ENCODE measurements at regions not wholly inside any gene's neighbourhood (a gene's known extent, or its start where the extent isn't known, plus 50 kb on each side); places are given as distances from the start of the nearest gene placed in this dataset.
"Not testable (repeated sequence)": the region's sequence is repeated elsewhere in the genome, so short reads cannot be mapped to it uniquely, and the experiment has no call there.

DNA sequence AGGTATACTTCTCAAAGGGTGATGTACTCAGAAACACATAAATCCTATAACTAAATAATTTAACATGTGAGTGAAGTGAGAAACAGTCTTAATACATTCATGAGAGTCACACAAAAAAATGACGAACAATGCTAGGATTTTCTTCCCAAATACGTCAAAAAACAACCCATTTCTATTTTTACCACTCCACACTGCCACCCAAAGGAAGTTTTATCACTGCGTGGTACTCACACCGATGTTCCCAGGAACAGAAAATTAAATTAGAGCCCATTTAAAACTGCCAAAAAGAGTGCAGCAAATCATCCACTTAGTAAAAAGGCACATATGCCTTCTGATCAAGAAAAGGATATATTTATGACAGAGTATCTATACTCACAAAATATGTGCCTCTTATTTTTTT is 710.9 kb upstream of the FAT3 start:
- Histone ChIP-seq H3K36me3 (ENCODE audit: insufficient read depth) (no peaks in the 10 kb centered on the region), H3K27ac (no peak overlapping the region), H3K4me1 (ENCODE audit: low read depth, poor library complexity, severe bottlenecking) (no peaks in the 10 kb centered on the region), H4K20me1 (ENCODE audit: insufficient read depth) (no peaks in the 10 kb centered on the region), H3K4me3 (IDR thresholded peaks at IDR 0.05; ENCODE audit: insufficient read depth, low read depth, low read length) (no peak overlapping the region), H3K4me2 (no peak overlapping the region), H2AFZ (ENCODE audit: low read depth) (no peak overlapping the region), H3K79me2 (ENCODE audit: insufficient read depth, low read depth) (no peaks in the 10 kb centered on the region), H3K9ac (no peak overlapping the region), H3K27me3 (ENCODE audit: insufficient read depth, low read depth) (no peaks in the 10 kb centered on the region)
- no peak for TF ChIP-seq CTCF (conservative IDR thresholded peaks at IDR 0.05; ENCODE audit: low read depth, low read length)

DNA sequence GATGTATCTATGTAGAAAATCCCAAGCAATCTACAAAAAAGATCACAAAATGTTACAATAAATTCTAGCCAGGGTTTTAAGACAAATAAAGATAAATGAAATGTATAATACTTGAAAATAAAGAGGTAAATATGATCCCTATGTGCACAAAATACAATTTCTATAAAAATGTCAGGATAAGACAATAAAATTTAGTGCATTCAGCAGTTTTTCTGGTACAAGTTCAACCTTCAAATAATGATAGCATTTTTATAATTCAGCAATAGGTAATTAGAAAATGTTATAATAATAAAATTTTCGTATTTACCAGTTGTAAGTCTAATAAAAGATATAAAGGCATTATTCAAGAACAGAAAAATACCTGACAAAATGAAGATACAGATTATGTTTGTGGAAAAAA is 726.8 kb upstream of the FAT3 start:
- Histone ChIP-seq H3K4me2 (no peak overlapping the region), H3K36me3 (ENCODE audit: insufficient read depth) (no peaks in the 10 kb centered on the region), H4K20me1 (ENCODE audit: insufficient read depth) (no peaks in the 10 kb centered on the region), H3K4me3 (IDR thresholded peaks at IDR 0.05; ENCODE audit: insufficient read depth, low read depth, low read length) (no peak overlapping the region), H3K27ac (no peak overlapping the region), H2AFZ (ENCODE audit: low read depth) (no peak overlapping the region), H3K79me2 (ENCODE audit: insufficient read depth, low read depth) (no peaks in the 10 kb centered on the region), H3K9ac (no peak overlapping the region), H3K4me1 (ENCODE audit: low read depth, poor library complexity, severe bottlenecking) (no peaks in the 10 kb centered on the region), H3K27me3 (ENCODE audit: insufficient read depth, low read depth) (no peaks in the 10 kb centered on the region)
- no peak for TF ChIP-seq CTCF (conservative IDR thresholded peaks at IDR 0.05; ENCODE audit: low read depth, low read length)

- no peak overlapping the region for H3K4me3 ChIP-seq (IDR thresholded peaks at IDR 0.05; ENCODE audit: insufficient read depth, low read depth, low read length)
- TF ChIP-seq CTCF (conservative IDR thresholded peaks at IDR 0.05; ENCODE audit: low read depth, low read length): no peak
- no peaks in the 10 kb centered on the region for H4K20me1 ChIP-seq (ENCODE audit: insufficient read depth)
- no peaks in the 10 kb centered on the region for H3K36me3 ChIP-seq (ENCODE audit: insufficient read depth)
- no peaks in the 10 kb centered on the region for H3K27me3 ChIP-seq (ENCODE audit: insufficient read depth, low read depth)
- H3K4me2 ChIP-seq: no peak overlapping the region
- H3K4me1 ChIP-seq (ENCODE audit: low read depth, poor library complexity, severe bottlenecking): no peaks in the 10 kb centered on the region
- no peak overlapping the region for H3K27ac ChIP-seq
- H3K79me2 ChIP-seq (ENCODE audit: insufficient read depth, low read depth): no peaks in the 10 kb centered on the region
- no peak overlapping the region for H2AFZ ChIP-seq (ENCODE audit: low read depth)
- H3K9ac ChIP-seq: no peak overlapping the region
These were observed 728.8 kb upstream of the FAT3 start for GRCh38 chr11:91495837-91496236.

GRCh38 chr11:91489989-91490388 is 734.6 kb upstream of the FAT3 start:
- no peak for TF ChIP-seq CTCF (conservative IDR thresholded peaks at IDR 0.05; ENCODE audit: low read depth, low read length)
- Histone ChIP-seq H3K4me1 (ENCODE audit: low read depth, poor library complexity, severe bottlenecking) (no peaks in the 10 kb centered on the region), H3K27ac (no peak overlapping the region), H3K4me3 (IDR thresholded peaks at IDR 0.05; ENCODE audit: insufficient read depth, low read depth, low read length) (no peak overlapping the region), H2AFZ (ENCODE audit: low read depth) (no peak overlapping the region), H3K4me2 (no peak overlapping the region), H3K27me3 (ENCODE audit: insufficient read depth, low read depth) (no peaks in the 10 kb centered on the region), H3K36me3 (ENCODE audit: insufficient read depth) (no peaks in the 10 kb centered on the region), H3K79me2 (ENCODE audit: insufficient read depth, low read depth) (no peaks in the 10 kb centered on the region), H4K20me1 (ENCODE audit: insufficient read depth) (no peaks in the 10 kb centered on the region), H3K9ac (no peak overlapping the region)

DNA sequence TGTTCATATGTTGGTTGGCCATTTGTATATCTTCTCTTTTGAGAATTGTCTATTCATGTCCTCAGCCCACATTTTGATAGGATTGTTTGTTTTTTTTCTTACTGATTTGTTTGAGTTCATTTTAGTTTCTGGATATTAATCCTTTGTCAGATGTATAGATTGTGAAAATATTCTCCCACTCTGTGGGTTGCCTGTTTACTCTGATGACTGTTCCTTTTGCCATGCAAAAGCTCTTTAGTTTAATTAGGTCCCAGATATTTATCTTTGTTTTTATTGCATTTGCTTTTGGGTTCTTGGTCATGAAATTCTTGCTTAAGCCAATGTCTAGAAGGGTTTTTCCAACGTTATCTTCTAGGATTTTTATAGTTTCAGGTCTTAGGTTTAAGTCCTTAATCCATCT is 740.7 kb upstream of the FAT3 start:
- H2AFZ ChIP-seq (ENCODE audit: low read depth); H3K27me3 ChIP-seq (ENCODE audit: insufficient read depth, low read depth); H3K36me3 ChIP-seq (ENCODE audit: insufficient read depth); H3K9ac ChIP-seq; H3K79me2 ChIP-seq (ENCODE audit: insufficient read depth, low read depth); H3K4me1 ChIP-seq (ENCODE audit: low read depth, poor library complexity, severe bottlenecking); H3K4me3 ChIP-seq (IDR thresholded peaks at IDR 0.05; ENCODE audit: insufficient read depth, low read depth, low read length); H4K20me1 ChIP-seq (ENCODE audit: insufficient read depth); H3K4me2 ChIP-seq; H3K27ac ChIP-seq: not testable (repeated sequence)

GRCh38 chr11:91481875-91482274 is 742.7 kb upstream of the FAT3 start:
- H3K27ac ChIP-seq; H3K79me2 ChIP-seq (ENCODE audit: insufficient read depth, low read depth); H3K4me3 ChIP-seq (IDR thresholded peaks at IDR 0.05; ENCODE audit: insufficient read depth, low read depth, low read length); H3K27me3 ChIP-seq (ENCODE audit: insufficient read depth, low read depth); H2AFZ ChIP-seq (ENCODE audit: low read depth); H3K36me3 ChIP-seq (ENCODE audit: insufficient read depth); H3K4me2 ChIP-seq; H3K4me1 ChIP-seq (ENCODE audit: low read depth, poor library complexity, severe bottlenecking); H3K9ac ChIP-seq; H4K20me1 ChIP-seq (ENCODE audit: insufficient read depth): not testable (repeated sequence)
